Activated naive CD4-positive, alpha-beta T cell treated with anti-CD3 and anti-CD28 coated beads, Interleukin-2, amount 10 ng/mL, durations not matched to agents 7 days and 5 days (primary cell): ENCODE measurements at regions not wholly inside any gene's neighbourhood (a gene's known extent, or its start where the extent isn't known, plus 50 kb on each side); places are given as distances from the start of the nearest gene placed in this dataset.
"Not testable (repeated sequence)": the region's sequence is repeated elsewhere in the genome, so short reads cannot be mapped to it uniquely, and the experiment has no call there.

Source experiments
- CTCF ChIA-PET: fragments of 350-600 bp; sonication (Branson Sonifier 250); formaldehyde crosslinking; loops from one replicate; lab custom pipeline; 2021; ENCODE audit warnings: antibody characterized with exemption; lab: Charles Lee
- DNase-seq: peaks from one replicate; pipeline ENCODE4 v3.0.0-alpha.2; 2020
- H3K27ac Mint-ChIP-seq: one replicate; pipeline ENCODE4 v1.8.0; 2021; ENCODE audit warnings: mild to moderate bottlenecking, moderate library complexity, mixed read lengths
- H3K27me3 Mint-ChIP-seq: one replicate; pipeline ENCODE4 v1.8.0; 2021; ENCODE audit warnings: mild to moderate bottlenecking, mixed read lengths
- H3K36me3 Mint-ChIP-seq: one replicate; pipeline ENCODE4 v1.8.0; 2021; ENCODE audit warnings: mixed read lengths
- H3K4me1 Mint-ChIP-seq: one replicate; pipeline ENCODE4 v1.8.0; 2021; ENCODE audit warnings: mixed read lengths
- H3K4me3 Mint-ChIP-seq: one replicate; pipeline ENCODE4 v1.8.0; 2021; ENCODE audit warnings: mild to moderate bottlenecking, moderate library complexity, mixed read lengths
- H3K9me3 Mint-ChIP-seq: one replicate; pipeline ENCODE4 v1.8.0; 2021; ENCODE audit warnings: mixed read lengths

DNA sequence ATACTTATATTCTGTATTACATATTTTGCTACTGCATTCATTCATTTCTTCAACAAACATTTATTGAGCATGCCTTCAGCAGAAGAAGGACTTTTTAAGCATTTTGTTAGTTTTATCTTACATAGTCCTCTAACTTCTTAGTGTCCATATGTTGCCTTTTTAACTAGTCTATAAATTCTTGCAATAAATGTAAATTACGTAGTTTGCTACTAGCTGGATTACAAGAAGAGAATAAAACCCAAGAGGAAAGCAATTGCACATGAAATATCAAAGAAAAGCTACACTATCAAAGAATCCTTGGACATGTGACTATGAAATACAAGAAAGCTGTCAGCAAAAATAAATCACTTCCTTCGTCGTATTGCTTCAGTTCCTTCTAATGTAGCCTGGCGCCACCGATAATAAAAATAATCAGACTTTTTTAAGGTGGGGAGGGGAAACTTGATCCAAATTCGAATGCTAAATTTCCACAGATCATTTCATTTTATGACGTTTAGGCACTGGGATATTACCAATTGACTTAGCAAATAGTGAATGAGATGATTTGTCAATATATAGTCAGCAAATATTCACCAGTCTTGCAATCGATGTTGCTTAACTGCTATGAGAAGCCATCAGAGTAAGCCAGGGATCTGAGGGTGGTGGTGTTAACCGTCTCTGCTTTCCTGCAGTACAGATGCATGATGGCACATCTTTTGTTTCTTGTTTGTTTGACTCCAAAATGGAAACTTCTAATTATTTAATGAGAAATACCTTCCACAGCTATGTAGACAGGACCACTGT lies 258.7 kb upstream of the EXOC2 start:
- CTCF ChIA-PET, result no interaction called here
- Mint-ChIP-seq H3K4me3 (no peak overlapping the region), H3K27me3 (peaks cover 12% of the 10 kb centered on the region), H3K36me3 (no peaks in the 10 kb centered on the region), H3K9me3 (no peaks in the 10 kb centered on the region), H3K4me1 (no peaks in the 10 kb centered on the region), H3K27ac (no peak overlapping the region)
- DNase-seq, result no peak

DNA sequence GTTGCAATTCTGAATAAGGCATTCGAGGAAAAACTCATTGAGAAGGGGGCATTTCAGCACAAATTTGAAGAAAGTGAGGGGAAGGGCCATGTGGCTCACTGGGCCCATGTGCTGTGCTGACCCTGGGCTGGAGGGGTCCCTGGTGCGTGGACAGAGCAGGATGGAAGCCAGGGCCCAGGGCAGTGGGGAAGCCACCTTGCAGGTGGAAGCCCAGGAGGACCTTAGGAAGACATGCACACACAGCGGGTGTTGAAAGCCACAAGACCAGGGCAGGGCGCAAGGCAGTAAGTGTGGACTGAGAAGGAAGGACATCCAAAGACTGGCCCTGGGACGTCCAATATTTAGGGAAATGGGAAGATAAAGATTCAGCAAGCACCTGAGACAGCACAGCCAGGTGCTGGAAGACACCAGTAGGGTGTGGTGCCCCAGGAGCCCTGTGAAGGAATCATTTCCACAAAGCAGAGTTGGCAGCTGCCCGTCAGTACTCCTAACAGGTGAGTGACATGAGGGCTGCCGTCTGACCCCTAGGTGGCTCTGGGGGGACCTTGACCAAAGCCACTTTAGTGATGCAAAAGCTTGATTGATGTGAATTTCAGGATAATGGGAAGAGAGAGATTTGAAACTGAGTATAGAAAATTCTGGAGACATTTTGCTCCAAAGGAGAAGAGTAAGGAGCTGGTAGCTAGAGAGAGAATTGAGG lies 254.4 kb upstream of the EXOC2 start:
- H3K9me3 Mint-ChIP-seq, result no peaks in the 10 kb centered on the region
- no peaks in the 10 kb centered on the region for H3K36me3 Mint-ChIP-seq
- H3K4me3 Mint-ChIP-seq, result no peak overlapping the region
- H3K27ac Mint-ChIP-seq, result no peak overlapping the region
- no peaks in the 10 kb centered on the region for H3K4me1 Mint-ChIP-seq
- peaks cover 11% of the 10 kb centered on the region for H3K27me3 Mint-ChIP-seq
- CTCF ChIA-PET, result no interaction called here
- DNase-seq, result no peak

DNA sequence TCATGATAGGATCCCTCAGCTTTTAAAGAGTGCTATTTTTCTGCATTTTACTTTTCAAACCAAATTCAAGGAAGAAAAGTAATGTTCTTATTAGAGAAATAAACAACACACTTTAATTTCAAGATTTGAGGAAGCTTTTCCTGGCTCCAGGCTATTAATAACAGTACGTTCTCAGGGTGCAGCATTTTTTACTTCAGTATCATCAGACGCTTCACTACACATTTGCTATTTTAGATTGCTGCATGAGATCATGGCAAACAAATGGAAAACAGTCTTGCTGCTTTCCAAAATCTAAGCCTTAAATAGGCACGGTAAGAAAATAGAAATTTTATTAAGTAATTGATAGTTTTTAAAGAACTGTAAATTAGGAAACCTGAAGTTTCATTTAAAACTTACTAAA lies 253.6 kb upstream of the EXOC2 start:
- CTCF ChIA-PET, result no interaction called here
- Mint-ChIP-seq H3K4me3 (no peak overlapping the region), H3K9me3 (no peaks in the 10 kb centered on the region), H3K27me3 (peaks cover 18% of the 10 kb centered on the region), H3K27ac (no peak overlapping the region), H3K4me1 (no peaks in the 10 kb centered on the region), H3K36me3 (no peaks in the 10 kb centered on the region)
- DNase-seq, result no peak

DNA sequence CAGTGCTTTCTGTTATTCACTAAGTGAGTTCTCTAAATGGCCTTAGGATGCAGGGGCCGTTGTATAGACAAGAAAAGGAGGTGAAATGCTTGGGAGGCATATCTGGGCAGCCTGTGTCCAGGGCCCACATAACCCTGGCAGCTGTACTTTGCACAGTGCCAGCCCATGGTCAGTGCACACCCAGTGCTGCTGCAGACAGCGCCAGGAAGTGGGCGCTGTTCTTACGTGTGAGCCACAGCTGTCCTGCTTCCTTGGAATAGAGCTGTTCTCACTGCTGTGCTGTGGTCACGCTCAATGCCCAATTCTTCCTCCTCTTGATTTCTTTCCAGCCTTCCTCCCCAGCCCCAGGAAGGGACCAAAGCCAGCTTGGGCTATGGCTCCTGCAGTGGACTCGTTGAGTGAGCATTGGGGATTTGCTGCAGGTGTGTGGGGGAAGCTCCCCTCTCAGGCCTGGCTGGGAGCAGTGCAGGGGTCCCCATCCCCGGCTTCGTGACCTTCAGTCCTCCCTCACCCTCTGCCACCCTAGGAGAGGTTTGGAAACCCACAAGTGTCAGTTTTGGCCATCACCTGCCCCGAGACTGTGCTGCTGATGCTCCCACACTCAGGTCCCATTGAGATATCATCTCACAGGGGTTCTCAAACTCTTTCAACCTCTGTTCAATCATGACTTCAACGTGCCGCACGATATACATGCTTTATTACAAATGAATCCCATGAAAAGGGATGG lies 246.8 kb upstream of the EXOC2 start:
- H3K27me3 Mint-ChIP-seq, result peaks cover 34% of the 10 kb centered on the region
- no peak overlapping the region for H3K4me3 Mint-ChIP-seq
- H3K36me3 Mint-ChIP-seq, result no peaks in the 10 kb centered on the region
- CTCF ChIA-PET, result no interaction called here
- H3K9me3 Mint-ChIP-seq, result no peaks in the 10 kb centered on the region
- DNase-seq, result no peak
- H3K4me1 Mint-ChIP-seq, result no peaks in the 10 kb centered on the region
- H3K27ac Mint-ChIP-seq, result no peak overlapping the region

DNA sequence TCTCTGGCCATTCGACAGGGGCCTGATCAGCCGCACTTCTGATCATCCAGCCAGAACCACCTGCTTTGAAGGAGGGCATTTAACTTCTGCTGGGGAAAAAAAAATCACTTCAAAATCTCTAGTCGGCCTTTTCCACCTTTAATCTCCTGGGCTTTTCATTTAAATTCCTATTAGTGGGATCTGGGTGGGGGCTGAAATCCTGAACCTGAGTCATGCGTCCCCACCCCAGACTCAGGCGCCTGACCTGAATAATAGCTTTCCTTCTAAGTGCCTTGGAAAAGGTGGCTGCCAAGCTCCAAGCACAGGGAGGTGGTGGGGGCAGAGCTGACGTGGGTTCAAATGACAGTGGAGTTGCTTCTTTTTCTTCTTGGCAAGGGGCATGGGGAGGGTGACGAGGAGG lies 246.0 kb upstream of the EXOC2 start:
- Mint-ChIP-seq H3K27me3 (peaks cover 29% of the 10 kb centered on the region), H3K36me3 (no peaks in the 10 kb centered on the region), H3K4me3 (no peak overlapping the region), H3K9me3 (no peaks in the 10 kb centered on the region), H3K27ac (no peak overlapping the region), H3K4me1 (no peaks in the 10 kb centered on the region)
- DNase-seq, result no peak
- CTCF ChIA-PET, result no interaction called here

DNA sequence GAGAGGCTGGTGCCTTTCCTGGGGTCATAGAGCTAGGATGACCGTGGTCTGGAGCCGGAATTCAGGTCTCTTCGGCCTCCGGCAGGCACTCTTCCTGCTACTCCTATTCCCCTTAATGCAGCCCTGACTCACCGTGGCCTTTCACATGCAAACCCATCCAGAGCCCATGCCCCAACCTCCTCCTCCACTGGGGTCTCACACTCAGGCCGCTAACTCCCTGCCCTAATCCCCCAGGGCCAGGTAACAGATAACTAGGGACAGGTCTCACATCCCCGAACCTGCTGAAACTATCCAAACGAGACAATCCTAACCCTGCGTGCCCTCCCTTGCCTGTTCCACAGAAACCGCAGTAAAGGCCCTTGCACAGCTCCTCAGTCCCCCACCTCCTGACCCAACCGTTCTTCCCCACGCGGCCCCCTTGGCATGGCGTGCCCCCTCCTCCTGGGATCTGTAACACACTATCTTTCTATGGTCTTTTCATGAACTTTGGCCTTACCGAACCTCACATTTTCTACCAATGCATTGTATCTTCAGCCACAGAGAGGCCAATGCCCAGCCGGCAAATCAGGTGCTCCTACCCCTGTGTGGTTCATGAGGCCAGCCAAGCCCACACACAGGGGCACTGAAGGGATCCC lies 245.4 kb upstream of the EXOC2 start:
- Mint-ChIP-seq H3K4me3 (no peak overlapping the region), H3K36me3 (no peaks in the 10 kb centered on the region), H3K27me3 (peaks cover 29% of the 10 kb centered on the region), H3K9me3 (no peaks in the 10 kb centered on the region), H3K27ac (no peak overlapping the region), H3K4me1 (no peaks in the 10 kb centered on the region)
- no peak for DNase-seq
- CTCF ChIA-PET, result no interaction called here

DNA sequence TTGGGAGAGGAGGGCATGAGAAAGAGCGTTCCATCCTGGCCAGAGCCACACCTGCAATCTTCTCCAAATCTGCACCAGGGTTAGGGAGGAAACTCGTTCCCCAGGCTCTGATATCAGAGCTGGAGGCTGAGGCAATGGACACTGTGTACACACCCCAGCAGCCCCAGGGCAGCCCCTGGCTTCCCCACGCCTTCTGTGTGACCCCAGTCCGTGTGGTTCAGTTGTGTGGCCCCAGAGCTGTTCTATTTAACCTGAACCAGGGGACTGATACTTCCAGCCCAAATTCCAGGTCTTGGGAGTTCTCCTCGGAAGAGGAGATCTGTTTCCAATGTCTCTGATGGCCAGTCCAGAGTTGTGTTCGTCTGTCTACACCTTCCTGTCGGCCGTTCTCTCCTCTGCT lies 242.6 kb upstream of the EXOC2 start:
- no peaks in the 10 kb centered on the region for H3K36me3 Mint-ChIP-seq
- DNase-seq, result no peak
- H3K9me3 Mint-ChIP-seq, result no peaks in the 10 kb centered on the region
- H3K4me1 Mint-ChIP-seq, result no peaks in the 10 kb centered on the region
- no peak overlapping the region for H3K27ac Mint-ChIP-seq
- H3K4me3 Mint-ChIP-seq, result no peak overlapping the region
- peaks cover 22% of the 10 kb centered on the region for H3K27me3 Mint-ChIP-seq
- CTCF ChIA-PET, result no interaction called here

DNA sequence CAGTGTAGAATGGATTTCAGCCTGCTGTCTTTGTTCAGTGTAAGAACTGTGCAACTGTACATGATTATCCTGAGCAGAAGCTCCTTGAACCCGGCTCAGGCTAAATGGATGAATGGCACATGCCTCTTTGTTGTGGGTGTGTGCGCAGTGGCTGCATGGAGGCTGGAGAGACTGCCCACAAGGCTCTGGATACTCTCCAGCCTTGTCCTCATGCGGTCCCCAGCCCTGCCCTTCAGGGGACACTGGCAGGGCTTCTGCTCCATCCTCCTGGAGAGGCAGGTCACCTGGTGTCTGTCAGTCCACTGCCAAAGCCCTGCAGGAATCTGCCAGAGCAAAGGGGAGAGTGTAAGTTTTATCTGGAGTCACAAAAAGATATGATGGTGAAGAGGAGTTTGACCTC lies 241.7 kb upstream of the EXOC2 start:
- CTCF ChIA-PET, result no interaction called here
- H3K9me3 Mint-ChIP-seq, result no peaks in the 10 kb centered on the region
- no peak for DNase-seq
- H3K4me3 Mint-ChIP-seq, result no peak overlapping the region
- H3K27ac Mint-ChIP-seq, result no peak overlapping the region
- H3K27me3 Mint-ChIP-seq, result peaks cover 15% of the 10 kb centered on the region
- no peaks in the 10 kb centered on the region for H3K36me3 Mint-ChIP-seq
- H3K4me1 Mint-ChIP-seq, result no peaks in the 10 kb centered on the region

DNA sequence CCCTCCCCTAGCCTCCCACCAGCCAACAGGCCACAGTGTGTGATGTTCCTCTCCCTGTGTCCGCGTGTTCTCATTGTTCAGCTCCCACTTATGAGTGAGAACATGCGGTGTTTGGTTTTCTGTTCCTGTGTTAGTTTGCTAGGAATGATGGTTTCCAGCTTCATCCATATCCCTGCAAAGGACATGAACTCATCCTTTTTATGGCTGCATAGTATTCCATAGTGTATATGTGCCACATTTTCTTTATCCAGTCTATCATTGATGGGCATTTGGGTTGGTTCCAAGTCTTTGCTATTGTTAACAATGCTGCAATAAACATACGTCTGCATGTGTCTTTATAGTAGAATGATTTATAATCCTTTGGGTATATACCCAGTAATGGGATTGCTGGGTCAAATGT lies 239.0 kb upstream of the EXOC2 start:
- CTCF ChIA-PET, H3K4me1 Mint-ChIP-seq, DNase-seq, H3K4me3 Mint-ChIP-seq, H3K9me3 Mint-ChIP-seq, H3K27ac Mint-ChIP-seq, H3K36me3 Mint-ChIP-seq: not testable (repeated sequence)
- peaks cover 15% of the 10 kb centered on the region for H3K27me3 Mint-ChIP-seq

DNA sequence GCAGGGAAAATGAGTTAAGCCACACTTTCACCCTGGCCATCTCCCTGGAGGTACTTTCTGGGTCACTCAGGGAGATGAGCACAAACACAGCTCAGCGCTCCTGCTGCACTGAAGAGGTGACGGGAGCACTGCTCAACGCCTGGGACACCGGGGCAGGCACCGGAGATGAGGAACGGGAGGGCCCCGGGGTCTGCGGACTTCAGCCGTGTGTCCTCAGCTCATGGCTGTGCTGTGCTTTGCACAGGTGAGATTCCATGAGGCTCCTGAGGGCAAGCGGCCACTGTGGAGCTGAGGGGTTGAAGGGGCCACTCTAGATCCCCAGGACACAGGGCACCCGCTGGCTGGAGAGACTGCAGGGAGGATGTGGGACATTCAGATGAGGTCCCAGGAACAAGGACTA lies 234.2 kb upstream of the EXOC2 start:
- Mint-ChIP-seq H3K27me3 (peaks cover 7% of the 10 kb centered on the region), H3K4me3 (no peak overlapping the region), H3K4me1 (no peaks in the 10 kb centered on the region), H3K9me3 (no peaks in the 10 kb centered on the region), H3K27ac (no peak overlapping the region), H3K36me3 (no peaks in the 10 kb centered on the region)
- DNase-seq, result no peak
- CTCF ChIA-PET, result no interaction called here

DNA sequence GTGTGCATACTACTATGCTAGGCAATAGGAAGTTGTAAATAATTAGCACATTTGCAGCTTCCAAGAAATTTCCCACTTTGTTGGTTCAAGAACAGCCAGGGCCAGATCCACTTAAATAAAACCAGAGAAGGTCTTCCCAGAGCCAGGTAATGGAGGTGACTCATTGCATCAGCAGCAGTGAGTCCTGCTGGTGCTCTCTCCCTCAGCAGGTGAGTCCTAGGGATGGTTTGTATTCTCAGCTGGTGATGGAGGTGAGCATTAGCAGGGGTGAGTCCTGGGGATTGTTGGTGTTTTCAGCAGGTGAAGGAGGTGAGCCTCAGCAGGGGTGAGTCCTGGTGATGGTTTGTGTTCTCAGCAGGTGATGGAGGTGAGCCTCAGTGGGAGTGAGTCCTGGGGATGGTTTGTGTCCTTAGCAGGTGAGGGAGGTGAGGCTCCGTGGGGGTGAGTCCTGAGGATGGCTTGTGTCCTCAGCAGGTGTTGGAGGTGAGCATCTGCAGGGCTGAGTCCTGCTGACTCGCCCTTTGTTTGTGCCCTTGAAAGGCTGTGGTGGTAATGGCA lies 232.8 kb upstream of the EXOC2 start:
- peaks cover 5% of the 10 kb centered on the region for H3K9me3 Mint-ChIP-seq
- peaks cover 7% of the 10 kb centered on the region for H3K27me3 Mint-ChIP-seq
- no peaks in the 10 kb centered on the region for H3K4me1 Mint-ChIP-seq
- H3K36me3 Mint-ChIP-seq, result no peaks in the 10 kb centered on the region
- H3K4me3 Mint-ChIP-seq, result no peak overlapping the region
- CTCF ChIA-PET, result no interaction called here
- H3K27ac Mint-ChIP-seq, result no peak overlapping the region
- no peak for DNase-seq

DNA sequence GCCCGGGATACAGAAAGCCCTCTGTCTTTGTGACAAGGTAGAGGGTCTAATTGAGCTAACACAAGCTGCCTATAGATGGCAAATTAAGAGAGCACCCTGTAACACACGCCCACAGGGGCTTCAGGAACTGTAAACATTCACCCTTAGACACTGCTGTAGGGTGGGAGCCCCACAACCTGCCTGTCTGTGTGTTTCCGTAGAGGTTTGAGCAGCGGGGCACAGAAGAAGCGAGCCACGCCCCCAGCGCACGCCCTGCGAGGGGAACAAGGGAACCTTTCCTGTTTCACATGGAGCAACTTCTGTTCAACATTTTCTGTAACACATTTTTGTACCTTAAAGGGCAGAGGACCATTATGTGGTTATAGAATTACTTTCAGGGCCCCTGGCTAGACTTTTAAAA lies 231.7 kb upstream of the EXOC2 start:
- Mint-ChIP-seq H3K4me1 (no peaks in the 10 kb centered on the region), H3K4me3 (no peak overlapping the region), H3K27ac (no peak overlapping the region), H3K9me3 (peaks cover 9% of the 10 kb centered on the region), H3K36me3 (no peaks in the 10 kb centered on the region), H3K27me3 (peaks cover 7% of the 10 kb centered on the region)
- no peak for DNase-seq
- CTCF ChIA-PET, result interaction anchor here (0.8 kb wide), 1 partner anchor 12 kb away, joined by 3 read pairs; no protein-coding TSS in a partner anchor

DNA sequence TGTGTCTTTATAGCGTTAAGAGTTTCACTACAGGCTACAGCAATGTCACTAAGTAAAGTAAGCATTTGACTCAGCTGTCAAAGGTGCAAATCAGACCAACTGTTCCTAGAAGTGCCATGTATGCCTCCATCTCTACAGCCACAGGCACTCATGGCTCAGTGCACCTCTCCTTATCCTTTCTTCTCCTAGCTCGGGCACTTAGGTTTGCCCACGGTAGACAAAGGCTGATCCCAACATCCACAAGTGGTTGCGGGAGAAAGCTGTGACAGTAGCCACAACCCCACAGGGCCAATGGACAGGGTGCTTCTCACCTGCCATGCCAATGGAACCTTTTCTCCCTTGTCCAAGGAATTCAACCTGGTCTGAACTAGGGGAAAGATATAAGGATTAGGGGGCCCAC lies 228.5 kb upstream of the EXOC2 start:
- CTCF ChIA-PET, result no interaction called here
- H3K27me3 Mint-ChIP-seq, result no peaks in the 10 kb centered on the region
- no peak overlapping the region for H3K27ac Mint-ChIP-seq
- H3K36me3 Mint-ChIP-seq, result no peaks in the 10 kb centered on the region
- no peak for DNase-seq
- peaks cover 14% of the 10 kb centered on the region for H3K9me3 Mint-ChIP-seq
- no peak overlapping the region for H3K4me3 Mint-ChIP-seq
- no peaks in the 10 kb centered on the region for H3K4me1 Mint-ChIP-seq

DNA sequence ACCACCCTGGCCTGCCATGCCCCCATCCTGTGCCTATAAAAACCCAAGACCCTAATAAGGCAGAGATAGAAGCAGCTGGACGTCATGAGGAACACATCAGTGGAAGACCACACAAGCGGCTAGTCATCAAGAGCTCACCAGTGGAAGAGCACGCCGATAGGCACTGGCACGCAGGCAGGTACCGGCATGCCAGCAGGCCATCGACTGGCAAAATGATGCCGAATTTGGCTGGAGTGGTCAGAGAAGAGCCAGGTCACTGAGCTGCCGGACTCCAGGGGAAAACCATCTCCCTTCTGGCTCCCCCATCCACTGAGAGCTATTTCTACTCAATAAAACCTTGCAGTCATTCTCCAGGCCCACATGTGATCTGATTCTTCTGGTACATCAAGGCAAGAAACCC lies 227.6 kb upstream of the EXOC2 start:
- Mint-ChIP-seq H3K36me3 (no peaks in the 10 kb centered on the region), H3K4me3 (no peak overlapping the region), H3K9me3 (peaks cover 14% of the 10 kb centered on the region), H3K27me3 (no peaks in the 10 kb centered on the region), H3K4me1 (no peaks in the 10 kb centered on the region), H3K27ac (no peak overlapping the region)
- no peak for DNase-seq
- CTCF ChIA-PET, result no interaction called here
